ENCODE measurements at regions not wholly inside any gene's neighbourhood (a gene's known extent, or its start where the extent isn't known, plus 50 kb on each side); places are given as distances from the start of the nearest gene placed in this dataset.

- TF ChIP-seq CTCF (IDR thresholded peaks at IDR 0.05) (no peak), ZNF232 (CRISPR knock-in tag; IDR thresholded peaks at IDR 0.05) (no peak), AFF4 (CRISPR knock-in tag; IDR thresholded peaks at IDR 0.05; ENCODE audit: borderline replicate concordance) (no peak)
These were observed 54.2 kb upstream of the RMST start for GRCh38 chr12:97408363-97408762.

Measured in WTC11 (cell line).